GM21786 (cell line): ENCODE measurements at regions not wholly inside any gene's neighbourhood (a gene's known extent, or its start where the extent isn't known, plus 50 kb on each side); places are given as distances from the start of the nearest gene placed in this dataset.
"Not testable (repeated sequence)": the region's sequence is repeated elsewhere in the genome, so short reads cannot be mapped to it uniquely, and the experiment has no call there.

Source experiments
- ATAC-seq: cut with Tn5 transposase; IDR thresholded peaks from one replicate; pipeline ENCODE4 v1.9.1; 2021; ENCODE audit not compliant: unreplicated experiment

GRCh38 chr1:146381196-146381595 is 152.4 kb upstream of the NOTCH2NLA start:
- not testable (repeated sequence) for ATAC-seq

GRCh38 chr1:146376708-146377496 is 148.1 kb upstream of the NOTCH2NLA start:
- ATAC-seq: peak; percentile 86

- peak; percentile 65 for ATAC-seq
Measured at GRCh38 chr1:146376309-146376707, 147.5 kb upstream of the NOTCH2NLA start.

GRCh38 chr1:146375108-146375507 is 146.3 kb upstream of the NOTCH2NLA start:
- not testable (repeated sequence) for ATAC-seq

- ATAC-seq: not testable (repeated sequence)
Measured at GRCh38 chr1:146369940-146370339, 141.1 kb upstream of the NOTCH2NLA start.

GRCh38 chr1:146355373-146355772 is 126.6 kb upstream of the NOTCH2NLA start:
- not testable (repeated sequence) for ATAC-seq

GRCh38 chr1:146326863-146327262 is 98.0 kb upstream of the NOTCH2NLA start:
- not testable (repeated sequence) for ATAC-seq

- not testable (repeated sequence) for ATAC-seq
Measured at GRCh38 chr1:146324463-146324862, 95.6 kb upstream of the NOTCH2NLA start.

GRCh38 chr1:146323302-146323701 is 94.5 kb upstream of the NOTCH2NLA start:
- not testable (repeated sequence) for ATAC-seq

- ATAC-seq: not testable (repeated sequence)
Measured at GRCh38 chr1:146322893-146323292, 94.1 kb upstream of the NOTCH2NLA start.

GRCh38 chr1:146318715-146319114 is 89.9 kb upstream of the NOTCH2NLA start:
- ATAC-seq: not testable (repeated sequence)

- not testable (repeated sequence) for ATAC-seq
Measured at GRCh38 chr1:146317785-146318184, 89.0 kb upstream of the NOTCH2NLA start.

- ATAC-seq: not testable (repeated sequence)
Measured at GRCh38 chr1:146314449-146315246, 85.8 kb upstream of the NOTCH2NLA start.

- ATAC-seq: not testable (repeated sequence)
Measured at GRCh38 chr1:146310579-146310978, 81.8 kb upstream of the NOTCH2NLA start.

GRCh38 chr1:146309427-146309826 is 80.6 kb upstream of the NOTCH2NLA start:
- ATAC-seq: not testable (repeated sequence)

GRCh38 chr1:146308892-146309291 is 80.1 kb upstream of the NOTCH2NLA start:
- not testable (repeated sequence) for ATAC-seq

- not testable (repeated sequence) for ATAC-seq
Measured at GRCh38 chr1:146308152-146308551, 79.3 kb upstream of the NOTCH2NLA start.

GRCh38 chr1:146307632-146308031 is 78.8 kb upstream of the NOTCH2NLA start:
- peak; percentile 97 for ATAC-seq

- not testable (repeated sequence) for ATAC-seq
Measured at GRCh38 chr1:146306651-146307050, 77.8 kb upstream of the NOTCH2NLA start.

- not testable (repeated sequence) for ATAC-seq
Measured at GRCh38 chr1:146305442-146305841, 76.6 kb upstream of the NOTCH2NLA start.

GRCh38 chr1:146298575-146298897 is 69.7 kb upstream of the NOTCH2NLA start:
- ATAC-seq: peak; percentile 89
